K562 (cell line): ENCODE measurements at regions not wholly inside any gene's neighbourhood (a gene's known extent, or its start where the extent isn't known, plus 50 kb on each side); places are given as distances from the start of the nearest gene placed in this dataset.

ENCODE experiments used
- CBFA2T2 ChIP-seq: fragments of 450-650 bp; conservative IDR thresholded peaks from 2 replicates; pipeline ENCODE4 v1.6.1; 2017; ENCODE audit warnings: mild to moderate bottlenecking
- EZH2 ChIP-seq: IDR thresholded peaks from 2 replicates; pipeline ENCODE4 v1.6.1; 2012; ENCODE audit warnings: low read depth, mild to moderate bottlenecking, inconsistent platforms, low read length, borderline replicate concordance
- FIP1L1 ChIP-seq: fragments of 200-400 bp; formaldehyde crosslinking; IDR thresholded peaks from 2 replicates; pipeline ENCODE4 v1.6.1; 2018; ENCODE audit warnings: mild to moderate bottlenecking, low read depth, low read length; ENCODE audit not compliant: poor library complexity, severe bottlenecking
- HDAC1 ChIP-seq, 2 experiments: fragments of 450-650 bp; IDR thresholded peaks; 2 replicates each; pipeline ENCODE4 v1.6.1; 2016 to 2017; ENCODE audit warnings: inconsistent platforms in 1 of 2, mild to moderate bottlenecking in 1 of 2, moderate library complexity in 1 of 2
- SOX6 ChIP-seq: fragments of 450-650 bp; IDR thresholded peaks from 2 replicates; pipeline ENCODE4 v1.6.1; 2014; ENCODE audit warnings: mild to moderate bottlenecking
- TAF7 ChIP-seq: fragments of 450-650 bp; IDR thresholded peaks from 2 replicates; pipeline ENCODE4 v1.6.1; 2016; ENCODE audit warnings: missing genetic modification characterization, missing compliant biosample characterization
- ZBTB7A ChIP-seq: IDR thresholded peaks from 2 replicates; pipeline ENCODE4 v1.6.1; 2011; ENCODE audit warnings: low read depth, mild to moderate bottlenecking, low read length, moderate library complexity, borderline replicate concordance; ENCODE audit not compliant: control insufficient read depth
- ZNF239 ChIP-seq: fragments of 250-450 bp; sonication (Bioruptor Pico); IDR thresholded peaks from 2 replicates; pipeline ENCODE4 v1.4.0; 2020; ENCODE audit warnings: mild to moderate bottlenecking
- ZNF280A ChIP-seq: fragments of 450-650 bp; IDR thresholded peaks from 2 replicates; pipeline ENCODE4 v1.6.1; 2018; ENCODE audit warnings: mild to moderate bottlenecking, low read depth; ENCODE audit not compliant: partially characterized antibody
- ZNF436 ChIP-seq: fragments of 250-450, 450-650 bp; sonication (Bioruptor Pico); formaldehyde crosslinking; IDR thresholded peaks from 2 replicates; pipeline ENCODE4 v1.7.0; 2020; ENCODE audit warnings: mild to moderate bottlenecking
- ZNF589 ChIP-seq: fragments of 200-800 bp; sonication (Bioruptor generic); IDR thresholded peaks from 2 replicates; pipeline ENCODE4 v1.6.1; 2016; ENCODE audit warnings: low read depth, missing genetic modification characterization, missing compliant biosample characterization
- TF ChIP-seq, protein P1 (sequence below): sonication (generic); formaldehyde crosslinking; IDR thresholded peaks from 2 replicates; pipeline ENCODE4 v1.9.0; 2022; ENCODE audit warnings: mild to moderate bottlenecking, missing genetic modification reagents

- no peak for TF ChIP-seq ZNF280A
- no peak for TF ChIP-seq ZBTB7A
- no peak for TF ChIP-seq FIP1L1
- TF ChIP-seq EZH2 = no peak
- no peak for TF ChIP-seq HDAC1 (IDR thresholded peaks at IDR 0.05)
- no peak for TF ChIP-seq TAF7 (tag)
- TF ChIP-seq CBFA2T2 = no peak
- no peak for TF ChIP-seq ZNF239 (CRISPR knock-in tag)
- no peak for TF ChIP-seq SOX6
- no peak for TF ChIP-seq ZNF589 (CRISPR knock-in tag)
- no peak for TF ChIP-seq ZNF436 (CRISPR knock-in tag)
- TF ChIP-seq, protein P1, sequence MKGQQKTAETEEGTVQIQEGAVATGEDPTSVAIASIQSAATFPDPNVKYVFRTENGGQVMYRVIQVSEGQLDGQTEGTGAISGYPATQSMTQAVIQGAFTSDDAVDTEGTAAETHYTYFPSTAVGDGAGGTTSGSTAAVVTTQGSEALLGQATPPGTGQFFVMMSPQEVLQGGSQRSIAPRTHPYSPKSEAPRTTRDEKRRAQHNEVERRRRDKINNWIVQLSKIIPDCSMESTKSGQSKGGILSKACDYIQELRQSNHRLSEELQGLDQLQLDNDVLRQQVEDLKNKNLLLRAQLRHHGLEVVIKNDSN = no peak
These were observed 527.9 kb downstream of the SPRY1 start (continued) for GRCh38 chr4:123924536-123924935.
